ENCODE measurements at regions not wholly inside any gene's neighbourhood (a gene's known extent, or its start where the extent isn't known, plus 50 kb on each side); places are given as distances from the start of the nearest gene placed in this dataset.

- no peaks in the 10 kb centered on the region for H3K36me3 Mint-ChIP-seq
- H3K4me3 Mint-ChIP-seq: no peak overlapping the region
- no peaks in the 10 kb centered on the region for H3K4me1 Mint-ChIP-seq
- DNase-seq: no peak
- H3K27ac Mint-ChIP-seq: no peak overlapping the region
- H3K27me3 Mint-ChIP-seq (ENCODE audit: low read depth in 3 of 3): peaks cover 0 to 3% (median 0%) of the 10 kb centered on the region in 3 donors
- H3K9me3 Mint-ChIP-seq: peaks cover 4 to 47% (median 28%) of the 10 kb centered on the region in 6 donors
Measured at GRCh38 chr10:65482848-65483247, 1443.0 kb upstream of the LRRTM3 start.

- Mint-ChIP-seq H3K36me3 (no peaks in the 10 kb centered on the region), H3K27me3 (ENCODE audit: low read depth in 3 of 3) (no peaks in the 10 kb centered on the region), H3K4me3 (no peak overlapping the region), H3K27ac (no peak overlapping the region), H3K9me3 (peaks cover 8 to 47% (median 29%) of the 10 kb centered on the region in 6 donors), H3K4me1 (no peaks in the 10 kb centered on the region)
- no peak for DNase-seq
Measured at GRCh38 chr10:65491799-65492198, 1434.0 kb upstream of the LRRTM3 start.

- no peak for DNase-seq
- Mint-ChIP-seq H3K27me3 (ENCODE audit: low read depth in 3 of 3) (no peaks in the 10 kb centered on the region), H3K4me1 (no peaks in the 10 kb centered on the region), H3K27ac (no peak overlapping the region), H3K36me3 (no peaks in the 10 kb centered on the region), H3K4me3 (no peak overlapping the region), H3K9me3 (peaks cover 7 to 32% (median 22%) of the 10 kb centered on the region in 6 donors)
Measured at GRCh38 chr10:65496541-65496940, 1429.3 kb upstream of the LRRTM3 start.

- H3K36me3 Mint-ChIP-seq: no peaks in the 10 kb centered on the region
- H3K4me3 Mint-ChIP-seq: no peak overlapping the region
- H3K27ac Mint-ChIP-seq: no peak overlapping the region
- peaks cover 6 to 31% (median 21%) of the 10 kb centered on the region in 6 donors for H3K9me3 Mint-ChIP-seq
- no peaks in the 10 kb centered on the region for H3K4me1 Mint-ChIP-seq
- H3K27me3 Mint-ChIP-seq (ENCODE audit: low read depth in 3 of 3): no peaks in the 10 kb centered on the region
- DNase-seq: no peak
Measured at GRCh38 chr10:65497837-65498236, 1428.0 kb upstream of the LRRTM3 start.

GRCh38 chr10:65500716-65501115, 1425.1 kb upstream of the LRRTM3 start:
- Mint-ChIP-seq H3K27me3 (ENCODE audit: low read depth in 3 of 3) (no peaks in the 10 kb centered on the region), H3K4me1 (no peaks in the 10 kb centered on the region), H3K9me3 (peaks cover 0 to 34% (median 17%) of the 10 kb centered on the region in 6 donors), H3K36me3 (no peaks in the 10 kb centered on the region), H3K4me3 (no peak overlapping the region), H3K27ac (no peak overlapping the region)
- no peak for DNase-seq

GRCh38 chr10:65501259-65501658, 1424.6 kb upstream of the LRRTM3 start:
- H3K36me3 Mint-ChIP-seq: no peaks in the 10 kb centered on the region

GRCh38 chr10:65518379-65518778, 1407.5 kb upstream of the LRRTM3 start:
- no peak for DNase-seq
- H3K27ac Mint-ChIP-seq: no peak overlapping the region
- H3K27me3 Mint-ChIP-seq (ENCODE audit: low read depth in 3 of 3): peaks cover 0 to 3% (median 3%) of the 10 kb centered on the region in 3 donors
- H3K9me3 Mint-ChIP-seq: peaks cover 12 to 58% (median 35%) of the 10 kb centered on the region in 6 donors
- H3K36me3 Mint-ChIP-seq: no peaks in the 10 kb centered on the region
- no peaks in the 10 kb centered on the region for H3K4me1 Mint-ChIP-seq
- no peak overlapping the region for H3K4me3 Mint-ChIP-seq

More at GRCh38 chr10:65501259-65501658, 1424.6 kb upstream of the LRRTM3 start:
- Mint-ChIP-seq H3K4me3 (no peak overlapping the region), H3K27me3 (ENCODE audit: low read depth in 3 of 3) (no peaks in the 10 kb centered on the region), H3K27ac (no peak overlapping the region), H3K4me1 (no peaks in the 10 kb centered on the region), H3K9me3 (peaks cover 1 to 36% (median 17%) of the 10 kb centered on the region in 6 donors)
- no peak for DNase-seq

GRCh38 chr10:65528986-65529385, 1396.8 kb upstream of the LRRTM3 start:
- H3K36me3 Mint-ChIP-seq: no peaks in the 10 kb centered on the region
- H3K4me3 Mint-ChIP-seq: no peak overlapping the region
- DNase-seq: no peak
- no peaks in the 10 kb centered on the region for H3K27me3 Mint-ChIP-seq (ENCODE audit: low read depth in 3 of 3)
- H3K9me3 Mint-ChIP-seq: peaks cover 12 to 42% (median 31%) of the 10 kb centered on the region in 6 donors
- H3K27ac Mint-ChIP-seq: no peak overlapping the region
- H3K4me1 Mint-ChIP-seq: no peaks in the 10 kb centered on the region

GRCh38 chr10:65531545-65531944, 1394.3 kb upstream of the LRRTM3 start:
- Mint-ChIP-seq H3K4me1 (no peaks in the 10 kb centered on the region), H3K27me3 (ENCODE audit: low read depth in 3 of 3) (no peaks in the 10 kb centered on the region), H3K27ac (no peak overlapping the region), H3K9me3 (peaks cover 10 to 29% (median 20%) of the 10 kb centered on the region in 6 donors), H3K36me3 (no peaks in the 10 kb centered on the region), H3K4me3 (no peak overlapping the region)
- DNase-seq: no peak

- H3K36me3 Mint-ChIP-seq: no peaks in the 10 kb centered on the region
- H3K27ac Mint-ChIP-seq: no peak overlapping the region
- H3K9me3 Mint-ChIP-seq: peaks cover 7 to 33% (median 19%) of the 10 kb centered on the region in 6 donors
- no peaks in the 10 kb centered on the region for H3K27me3 Mint-ChIP-seq (ENCODE audit: low read depth in 3 of 3)
- no peak for DNase-seq
- no peak overlapping the region for H3K4me3 Mint-ChIP-seq
- no peaks in the 10 kb centered on the region for H3K4me1 Mint-ChIP-seq
Measured at GRCh38 chr10:65534771-65535170, 1391.1 kb upstream of the LRRTM3 start.

- Mint-ChIP-seq H3K36me3 (no peaks in the 10 kb centered on the region), H3K9me3 (peaks cover 3 to 71% (median 32%) of the 10 kb centered on the region in 6 donors)
Measured at GRCh38 chr10:65544756-65545155, 1381.1 kb upstream of the LRRTM3 start.

GRCh38 chr10:65548001-65548400, 1377.8 kb upstream of the LRRTM3 start:
- DNase-seq: no peak
- no peaks in the 10 kb centered on the region for H3K27me3 Mint-ChIP-seq (ENCODE audit: low read depth in 3 of 3)
- no peak overlapping the region for H3K4me3 Mint-ChIP-seq
- H3K4me1 Mint-ChIP-seq: peaks cover 0 to 1% of the 10 kb centered on the region in 2 donors
- no peaks in the 10 kb centered on the region for H3K36me3 Mint-ChIP-seq
- no peak overlapping the region for H3K27ac Mint-ChIP-seq
- H3K9me3 Mint-ChIP-seq: peaks cover 3 to 59% (median 28%) of the 10 kb centered on the region in 6 donors

More at GRCh38 chr10:65544756-65545155, 1381.1 kb upstream of the LRRTM3 start:
- no peak overlapping the region for H3K4me3 Mint-ChIP-seq
- H3K4me1 Mint-ChIP-seq: peaks cover 0 to 1% of the 10 kb centered on the region in 2 donors
- no peak overlapping the region for H3K27ac Mint-ChIP-seq
- no peaks in the 10 kb centered on the region for H3K27me3 Mint-ChIP-seq (ENCODE audit: low read depth in 3 of 3)
- no peak for DNase-seq

- no peak for DNase-seq
- H3K27me3 Mint-ChIP-seq (ENCODE audit: low read depth in 3 of 3): peaks cover 0 to 2% (median 0%) of the 10 kb centered on the region in 3 donors
- no peak overlapping the region for H3K4me3 Mint-ChIP-seq
- H3K36me3 Mint-ChIP-seq: no peaks in the 10 kb centered on the region
- H3K27ac Mint-ChIP-seq: no peak overlapping the region
- H3K9me3 Mint-ChIP-seq: peaks cover 1 to 46% (median 12%) of the 10 kb centered on the region in 6 donors
- no peaks in the 10 kb centered on the region for H3K4me1 Mint-ChIP-seq
Measured at GRCh38 chr10:65550761-65551160, 1375.1 kb upstream of the LRRTM3 start.

GRCh38 chr10:65555192-65555591, 1370.6 kb upstream of the LRRTM3 start:
- Mint-ChIP-seq H3K27ac (no peak overlapping the region), H3K4me1 (no peaks in the 10 kb centered on the region), H3K9me3 (peaks cover 6 to 36% (median 25%) of the 10 kb centered on the region in 6 donors), H3K36me3 (no peaks in the 10 kb centered on the region), H3K4me3 (no peak overlapping the region), H3K27me3 (ENCODE audit: low read depth in 3 of 3) (peaks cover 0 to 2% (median 0%) of the 10 kb centered on the region in 3 donors)
- DNase-seq: no peak

GRCh38 chr10:65556006-65556405, 1369.8 kb upstream of the LRRTM3 start:
- Mint-ChIP-seq H3K4me1 (no peaks in the 10 kb centered on the region), H3K27me3 (ENCODE audit: low read depth in 3 of 3) (peaks cover 0 to 2% (median 0%) of the 10 kb centered on the region in 3 donors), H3K9me3 (peaks cover 7 to 41% (median 29%) of the 10 kb centered on the region in 6 donors), H3K36me3 (no peaks in the 10 kb centered on the region), H3K27ac (no peak overlapping the region), H3K4me3 (no peak overlapping the region)
- DNase-seq: no peak

Measured in immature natural killer cell (primary cell).